ENCODE measurements at regions not wholly inside any gene's neighbourhood (a gene's known extent, or its start where the extent isn't known, plus 50 kb on each side); places are given as distances from the start of the nearest gene placed in this dataset.

DNA sequence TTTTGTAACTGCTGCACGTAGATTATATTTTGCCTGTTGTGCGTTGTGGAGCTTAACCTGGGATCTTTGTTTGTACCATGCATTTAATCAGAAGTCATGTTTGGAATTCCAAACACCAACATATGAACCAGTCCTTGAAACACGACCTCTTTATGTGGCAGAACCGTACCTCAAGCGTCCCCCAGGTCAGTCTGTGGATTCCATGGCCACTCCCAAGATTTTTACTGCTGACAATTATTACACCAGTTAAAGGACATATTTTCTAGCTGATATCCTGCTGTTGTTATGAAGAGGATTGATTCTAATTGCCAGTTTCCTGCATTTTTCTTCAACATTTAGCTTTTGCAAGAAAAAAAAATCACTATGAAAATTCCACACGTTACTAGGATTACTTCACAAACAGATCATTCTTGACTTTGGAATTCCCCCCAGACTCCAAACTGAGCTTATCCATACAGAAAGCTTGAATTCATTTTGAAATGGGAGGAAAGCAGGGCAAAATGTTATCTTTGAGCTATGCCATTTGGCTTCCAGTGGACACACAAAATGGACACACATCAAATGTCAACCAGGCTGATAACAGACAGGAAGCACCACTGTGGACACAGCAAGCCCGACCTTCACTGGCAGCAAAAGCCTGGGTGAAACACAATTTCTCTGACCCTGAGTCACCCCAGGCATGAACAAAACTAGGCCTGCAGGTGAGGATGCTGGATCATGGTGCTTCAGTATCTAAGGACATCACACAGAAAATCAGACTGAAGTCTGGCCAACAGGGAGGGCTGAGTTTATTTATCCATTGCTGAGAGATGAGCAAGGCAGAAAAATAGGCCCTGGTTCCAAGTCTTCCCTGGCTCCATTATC, 542.9 kb upstream of the JAG1 start:
- ChIA-PET CTCF (ENCODE audit: partially characterized antibody) (interaction anchor here (0.6 to 1.8 kb wide), 5 partner anchors 11 to 370 kb away, joined by 3 to 16 read pairs (median 3); no protein-coding TSS in a partner anchor), POLR2A (ENCODE audit: partially characterized antibody) (interaction anchor here (0.8 kb wide), 1 partner anchor 12 kb away, joined by 3 read pairs; no protein-coding TSS in a partner anchor)
- H3K27ac ChIP-seq (ENCODE audit: low read depth, low read length): no peak overlapping the region
- H2BK5ac ChIP-seq (ENCODE audit: low read depth, low read length): no peak overlapping the region
- H4K5ac ChIP-seq (ENCODE audit: insufficient read length, low read depth, low read length): no peak overlapping the region
- H4K91ac ChIP-seq (replicated peaks; ENCODE audit: insufficient read length, low read length): no peak overlapping the region
- no peak overlapping the region for H2AFZ ChIP-seq (ENCODE audit: low read length)
- H3K4me1 ChIP-seq (replicated peaks in 1 of 4; ENCODE audit: control insufficient read depth in 3 of 4, insufficient read depth in 4 of 4, low read length in 3 of 4): peaks cover 0 to 4% (median 0%) of the 10 kb centered on the region in 4 experiments; a peak in 1 of 7 replicates
- H3K79me2 ChIP-seq (ENCODE audit: control insufficient read depth in 1 of 2, insufficient read depth in 2 of 2, low read length in 2 of 2): no peaks in the 10 kb centered on the region
- no peak overlapping the region for H3K18ac ChIP-seq (ENCODE audit: extremely low read depth, low read length)
- H3K4ac ChIP-seq (replicated peaks; ENCODE audit: insufficient read length, low read depth, low read length): no peak overlapping the region
- H3K9me3 ChIP-seq (ENCODE audit: insufficient read depth in 2 of 2, low read depth in 1 of 2, low read length in 1 of 2): no peaks in the 10 kb centered on the region
- H3K4me3 ChIP-seq (ENCODE audit: extremely low read depth in 1 of 4, insufficient read depth in 2 of 4, low read depth in 3 of 4, low read length in 4 of 4): no peak overlapping the region
- no peak overlapping the region for H3K14ac ChIP-seq (ENCODE audit: insufficient read length)
- no peak for FAIRE-seq
- H3K23ac ChIP-seq (ENCODE audit: insufficient read length): no peak overlapping the region
- H3K36me3 ChIP-seq (ENCODE audit: control insufficient read depth in 2 of 4, insufficient read depth in 4 of 4, low read length in 3 of 4): no peaks in the 10 kb centered on the region
- H3K27me3 ChIP-seq (replicated peaks in 1 of 4; ENCODE audit: control insufficient read depth in 3 of 4, extremely low read depth in 1 of 4, insufficient read depth in 3 of 4, low read length in 3 of 4): peaks cover 0 to 1% (median 0%) of the 10 kb centered on the region in 4 experiments; a peak in 2 of 7 replicates
- no peak overlapping the region for H4K8ac ChIP-seq (ENCODE audit: extremely low read depth, insufficient read depth, low read length)
- no peak overlapping the region for H3K56ac ChIP-seq (replicated peaks; ENCODE audit: insufficient read length, low read depth, low read length)
- WGBS, 2 experiments (ENCODE audit: extremely low coverage in 1 of 2, insufficient coverage in 1 of 2, insufficient read length in 1 of 2, insufficient replicate concordance in 2 of 2, low coverage in 1 of 2, low lambda C conversion rate in 2 of 2, missing lambda C conversion rate in 1 of 2): 87% methylated on average over 7 of the region's 7 CpGs; no CpG with 5 or more reads in 1 of the 2 experiments
- no peak overlapping the region for H2BK15ac ChIP-seq (ENCODE audit: low read length)
- H3K23me2 ChIP-seq (ENCODE audit: low read depth, low read length): no peaks in the 10 kb centered on the region
- H2BK120ac ChIP-seq (replicated peaks; ENCODE audit: low read depth, low read length): no peak overlapping the region
- H4K20me1 ChIP-seq (replicated peaks in 1 of 2; ENCODE audit: control insufficient read depth in 1 of 2, insufficient read depth in 2 of 2, low read length in 2 of 2): no peaks in the 10 kb centered on the region
- DNase-seq (ENCODE audit: low read depth in 1 of 2, low spot score in 2 of 2): no peak
- no peak overlapping the region for H3K9ac ChIP-seq (replicated peaks in 1 of 4; ENCODE audit: extremely low read depth in 1 of 4, low read depth in 3 of 4, low read length in 3 of 4)
- no peak overlapping the region for H2BK12ac ChIP-seq (ENCODE audit: low read depth, low read length)
- no peak overlapping the region for H3K4me2 ChIP-seq (ENCODE audit: insufficient read depth in 1 of 2, low read depth in 2 of 2, low read length in 2 of 2)
- no peaks in the 10 kb centered on the region for H3K79me1 ChIP-seq (ENCODE audit: low read depth, low read length)
- H2AK5ac ChIP-seq (ENCODE audit: low read depth, low read length): no peak overlapping the region
- no peak overlapping the region for H2BK20ac ChIP-seq (ENCODE audit: low read length)
- TF ChIP-seq TAF1 (IDR thresholded peaks at IDR 0.05; ENCODE audit: low read depth, low read length) (no peak), ZNF274 (IDR thresholded peaks at IDR 0.05; ENCODE audit: borderline replicate concordance, extremely low read depth, low read length) (no peak), TBP (IDR thresholded peaks at IDR 0.05; ENCODE audit: low read depth, low read length) (no peak), POU5F1 (IDR thresholded peaks at IDR 0.05; ENCODE audit: low read depth, low read length) (no peak), FOSL1 (IDR thresholded peaks at IDR 0.05; ENCODE audit: insufficient read depth, low read depth, low read length) (no peak), JUN (IDR thresholded peaks at IDR 0.05; ENCODE audit: low read depth, low read length) (no peak), BCL11A (IDR thresholded peaks at IDR 0.05; ENCODE audit: low read depth in 2 of 2, low read length in 2 of 2) (no peak), RFX5 (IDR thresholded peaks at IDR 0.05; ENCODE audit: borderline replicate concordance, low read depth, low read length) (no peak), YY1 (IDR thresholded peaks at IDR 0.05; ENCODE audit: low read depth, low read length) (no peak)
- TF ChIP-seq, protein P1, sequence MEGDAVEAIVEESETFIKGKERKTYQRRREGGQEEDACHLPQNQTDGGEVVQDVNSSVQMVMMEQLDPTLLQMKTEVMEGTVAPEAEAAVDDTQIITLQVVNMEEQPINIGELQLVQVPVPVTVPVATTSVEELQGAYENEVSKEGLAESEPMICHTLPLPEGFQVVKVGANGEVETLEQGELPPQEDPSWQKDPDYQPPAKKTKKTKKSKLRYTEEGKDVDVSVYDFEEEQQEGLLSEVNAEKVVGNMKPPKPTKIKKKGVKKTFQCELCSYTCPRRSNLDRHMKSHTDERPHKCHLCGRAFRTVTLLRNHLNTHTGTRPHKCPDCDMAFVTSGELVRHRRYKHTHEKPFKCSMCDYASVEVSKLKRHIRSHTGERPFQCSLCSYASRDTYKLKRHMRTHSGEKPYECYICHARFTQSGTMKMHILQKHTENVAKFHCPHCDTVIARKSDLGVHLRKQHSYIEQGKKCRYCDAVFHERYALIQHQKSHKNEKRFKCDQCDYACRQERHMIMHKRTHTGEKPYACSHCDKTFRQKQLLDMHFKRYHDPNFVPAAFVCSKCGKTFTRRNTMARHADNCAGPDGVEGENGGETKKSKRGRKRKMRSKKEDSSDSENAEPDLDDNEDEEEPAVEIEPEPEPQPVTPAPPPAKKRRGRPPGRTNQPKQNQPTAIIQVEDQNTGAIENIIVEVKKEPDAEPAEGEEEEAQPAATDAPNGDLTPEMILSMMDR (IDR thresholded peaks at IDR 0.05; ENCODE audit: control extremely low read depth in 1 of 3, insufficient read depth in 1 of 3, low read depth in 1 of 3, low read length in 3 of 3): no peak

Measured in H1 (cell line).